GM23248 (cell line): ENCODE measurements at regions not wholly inside any gene's neighbourhood (a gene's known extent, or its start where the extent isn't known, plus 50 kb on each side); places are given as distances from the start of the nearest gene placed in this dataset.

Source experiments
- EZH2 ChIP-seq: fragments of 200-600 bp; sonication (generic); IDR thresholded peaks from 2 replicates; pipeline ENCODE4 v1.6.1; 2018; ENCODE audit warnings: antibody characterized with exemption, mild to moderate bottlenecking; ENCODE audit not compliant: insufficient read depth, poor library complexity, severe bottlenecking
- EZH2phosphoT487 ChIP-seq: fragments of 200-600 bp; sonication (generic); IDR thresholded peaks from 2 replicates; pipeline ENCODE4 v1.6.1; 2018; ENCODE audit warnings: antibody characterized with exemption, moderate library complexity, mild to moderate bottlenecking, low read depth; ENCODE audit not compliant: insufficient read depth

DNA sequence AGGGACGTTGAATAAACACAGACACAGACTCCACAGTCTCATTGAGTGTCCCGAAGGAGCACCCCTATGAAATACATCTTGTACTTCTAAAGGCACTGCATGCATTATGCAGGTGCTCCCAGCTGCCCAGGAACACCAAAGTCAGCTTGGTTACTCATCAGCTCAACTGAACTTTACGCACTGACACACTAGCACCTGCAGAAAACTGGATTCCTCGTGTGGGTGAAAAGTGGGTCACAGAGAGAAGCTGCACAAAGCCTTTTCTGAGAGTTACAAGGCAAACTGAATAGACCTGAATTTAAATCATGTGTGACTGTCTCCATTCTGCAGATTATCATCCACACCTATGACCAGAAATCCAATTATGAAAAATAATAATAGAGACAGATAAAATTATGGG lies 527.5 kb upstream of the NBEA start:
- no peak for TF ChIP-seq EZH2
- no peak for TF ChIP-seq EZH2phosphoT487
